ENCODE measurements at regions not wholly inside any gene's neighbourhood (a gene's known extent, or its start where the extent isn't known, plus 50 kb on each side); places are given as distances from the start of the nearest gene placed in this dataset.

GRCh38 chr1:232393444-232394146 lies 236.3 kb downstream of the SIPA1L2 start:
- Histone ChIP-seq H3K27me3 (ENCODE audit: control insufficient read depth, insufficient read depth, low read length, poor library complexity, severe bottlenecking) (no peaks in the 10 kb centered on the region), H3K9me3 (ENCODE audit: control insufficient read depth, low read length) (no peaks in the 10 kb centered on the region), H3K4me3 (ENCODE audit: insufficient read depth, low read depth, low read length) (no peak overlapping the region), H3K27ac (ENCODE audit: insufficient read depth, low read depth, low read length, poor library complexity, severe bottlenecking) (no peak overlapping the region), H3K36me3 (ENCODE audit: control insufficient read depth, insufficient read depth, low read length) (no peaks in the 10 kb centered on the region), H3K4me1 (ENCODE audit: control insufficient read depth, insufficient read depth, low read length) (no peaks in the 10 kb centered on the region)
- 93 to 94% methylated on average over 5 of the region's 5 CpGs for WGBS, 2 experiments

- no peak overlapping the region for H3K27ac ChIP-seq (ENCODE audit: insufficient read depth, low read depth, low read length, poor library complexity, severe bottlenecking)
- H3K4me1 ChIP-seq (ENCODE audit: control insufficient read depth, insufficient read depth, low read length), result no peaks in the 10 kb centered on the region
- no peak overlapping the region for H3K4me3 ChIP-seq (ENCODE audit: insufficient read depth, low read depth, low read length)
- WGBS, 2 experiments, result 91 to 98% methylated on average over 3 to 4 of the region's 4 CpGs
- H3K9me3 ChIP-seq (ENCODE audit: control insufficient read depth, low read length), result no peaks in the 10 kb centered on the region
- no peaks in the 10 kb centered on the region for H3K36me3 ChIP-seq (ENCODE audit: control insufficient read depth, insufficient read depth, low read length)
- H3K27me3 ChIP-seq (ENCODE audit: control insufficient read depth, insufficient read depth, low read length, poor library complexity, severe bottlenecking), result no peaks in the 10 kb centered on the region
These were observed 236.9 kb downstream of the SIPA1L2 start for GRCh38 chr1:232393010-232393409.

GRCh38 chr1:232390590-232390989 lies 239.3 kb downstream of the SIPA1L2 start:
- H3K9me3 ChIP-seq (ENCODE audit: control insufficient read depth, low read length), result no peaks in the 10 kb centered on the region
- H3K27me3 ChIP-seq (ENCODE audit: control insufficient read depth, insufficient read depth, low read length, poor library complexity, severe bottlenecking), result no peaks in the 10 kb centered on the region
- no peaks in the 10 kb centered on the region for H3K4me1 ChIP-seq (ENCODE audit: control insufficient read depth, insufficient read depth, low read length)
- no peaks in the 10 kb centered on the region for H3K36me3 ChIP-seq (ENCODE audit: control insufficient read depth, insufficient read depth, low read length)
- no peak overlapping the region for H3K4me3 ChIP-seq (ENCODE audit: insufficient read depth, low read depth, low read length)
- 33 to 87% methylated on average over 1 to 3 of the region's 3 CpGs for WGBS, 2 experiments
- H3K27ac ChIP-seq (ENCODE audit: insufficient read depth, low read depth, low read length, poor library complexity, severe bottlenecking), result no peak overlapping the region

- Histone ChIP-seq H3K4me3 (ENCODE audit: insufficient read depth, low read depth, low read length) (no peak overlapping the region), H3K27me3 (ENCODE audit: control insufficient read depth, insufficient read depth, low read length, poor library complexity, severe bottlenecking) (no peaks in the 10 kb centered on the region), H3K9me3 (ENCODE audit: control insufficient read depth, low read length) (no peaks in the 10 kb centered on the region), H3K27ac (ENCODE audit: insufficient read depth, low read depth, low read length, poor library complexity, severe bottlenecking) (no peak overlapping the region), H3K4me1 (ENCODE audit: control insufficient read depth, insufficient read depth, low read length) (no peaks in the 10 kb centered on the region), H3K36me3 (ENCODE audit: control insufficient read depth, insufficient read depth, low read length) (no peaks in the 10 kb centered on the region)
- WGBS, 2 experiments, result 94 to 99% methylated on average over 4 of the region's 4 CpGs
These were observed 240.2 kb downstream of the SIPA1L2 start for GRCh38 chr1:232389744-232390143.

GRCh38 chr1:232388363-232388762 lies 241.6 kb downstream of the SIPA1L2 start:
- WGBS, 2 experiments, result 94 to 97% methylated on average over 3 of the region's 3 CpGs
- no peak overlapping the region for H3K27ac ChIP-seq (ENCODE audit: insufficient read depth, low read depth, low read length, poor library complexity, severe bottlenecking)
- H3K4me3 ChIP-seq (ENCODE audit: insufficient read depth, low read depth, low read length), result no peak overlapping the region
- H3K27me3 ChIP-seq (ENCODE audit: control insufficient read depth, insufficient read depth, low read length, poor library complexity, severe bottlenecking), result no peaks in the 10 kb centered on the region
- no peaks in the 10 kb centered on the region for H3K4me1 ChIP-seq (ENCODE audit: control insufficient read depth, insufficient read depth, low read length)
- no peaks in the 10 kb centered on the region for H3K9me3 ChIP-seq (ENCODE audit: control insufficient read depth, low read length)
- H3K36me3 ChIP-seq (ENCODE audit: control insufficient read depth, insufficient read depth, low read length), result no peaks in the 10 kb centered on the region

GRCh38 chr1:232386721-232387510 lies 243.0 kb downstream of the SIPA1L2 start:
- WGBS, 2 experiments, result 94 to 95% methylated on average over 9 of the region's 9 CpGs
- Histone ChIP-seq H3K4me3 (ENCODE audit: insufficient read depth, low read depth, low read length) (no peak overlapping the region), H3K4me1 (ENCODE audit: control insufficient read depth, insufficient read depth, low read length) (no peaks in the 10 kb centered on the region), H3K9me3 (ENCODE audit: control insufficient read depth, low read length) (no peaks in the 10 kb centered on the region), H3K27ac (ENCODE audit: insufficient read depth, low read depth, low read length, poor library complexity, severe bottlenecking) (no peak overlapping the region), H3K36me3 (ENCODE audit: control insufficient read depth, insufficient read depth, low read length) (no peaks in the 10 kb centered on the region), H3K27me3 (ENCODE audit: control insufficient read depth, insufficient read depth, low read length, poor library complexity, severe bottlenecking) (no peaks in the 10 kb centered on the region)

- Histone ChIP-seq H3K36me3 (ENCODE audit: control insufficient read depth, insufficient read depth, low read length) (no peaks in the 10 kb centered on the region), H3K4me3 (ENCODE audit: insufficient read depth, low read depth, low read length) (no peak overlapping the region), H3K4me1 (ENCODE audit: control insufficient read depth, insufficient read depth, low read length) (no peaks in the 10 kb centered on the region), H3K27me3 (ENCODE audit: control insufficient read depth, insufficient read depth, low read length, poor library complexity, severe bottlenecking) (no peaks in the 10 kb centered on the region), H3K9me3 (ENCODE audit: control insufficient read depth, low read length) (no peaks in the 10 kb centered on the region), H3K27ac (ENCODE audit: insufficient read depth, low read depth, low read length, poor library complexity, severe bottlenecking) (no peak overlapping the region)
- 87 to 91% methylated on average over 9 of the region's 9 CpGs for WGBS, 2 experiments
These were observed 243.6 kb downstream of the SIPA1L2 start for GRCh38 chr1:232386294-232386693.

GRCh38 chr1:232385221-232385620 lies 244.7 kb downstream of the SIPA1L2 start:
- H3K27me3 ChIP-seq (ENCODE audit: control insufficient read depth, insufficient read depth, low read length, poor library complexity, severe bottlenecking), result no peaks in the 10 kb centered on the region
- H3K27ac ChIP-seq (ENCODE audit: insufficient read depth, low read depth, low read length, poor library complexity, severe bottlenecking), result no peak overlapping the region
- no peaks in the 10 kb centered on the region for H3K36me3 ChIP-seq (ENCODE audit: control insufficient read depth, insufficient read depth, low read length)
- H3K4me1 ChIP-seq (ENCODE audit: control insufficient read depth, insufficient read depth, low read length), result no peaks in the 10 kb centered on the region
- H3K4me3 ChIP-seq (ENCODE audit: insufficient read depth, low read depth, low read length), result no peak overlapping the region
- H3K9me3 ChIP-seq (ENCODE audit: control insufficient read depth, low read length), result no peaks in the 10 kb centered on the region
- WGBS, 2 experiments, result 88 to 91% methylated on average over 10 of the region's 10 CpGs

- Histone ChIP-seq H3K36me3 (ENCODE audit: control insufficient read depth, insufficient read depth, low read length) (no peaks in the 10 kb centered on the region), H3K4me3 (ENCODE audit: insufficient read depth, low read depth, low read length) (no peak overlapping the region), H3K4me1 (ENCODE audit: control insufficient read depth, insufficient read depth, low read length) (no peaks in the 10 kb centered on the region), H3K27ac (ENCODE audit: insufficient read depth, low read depth, low read length, poor library complexity, severe bottlenecking) (no peak overlapping the region), H3K27me3 (ENCODE audit: control insufficient read depth, insufficient read depth, low read length, poor library complexity, severe bottlenecking) (no peaks in the 10 kb centered on the region), H3K9me3 (ENCODE audit: control insufficient read depth, low read length) (no peaks in the 10 kb centered on the region)
- 93 to 94% methylated on average over 4 of the region's 4 CpGs for whole genome bisulfite sequencing, 2 experiments
These were observed 245.6 kb downstream of the SIPA1L2 start for GRCh38 chr1:232384171-232384883.

- H3K27me3 ChIP-seq (ENCODE audit: control insufficient read depth, insufficient read depth, low read length, poor library complexity, severe bottlenecking), result no peaks in the 10 kb centered on the region
- no peaks in the 10 kb centered on the region for H3K4me1 ChIP-seq (ENCODE audit: control insufficient read depth, insufficient read depth, low read length)
- no peaks in the 10 kb centered on the region for H3K36me3 ChIP-seq (ENCODE audit: control insufficient read depth, insufficient read depth, low read length)
- no peak overlapping the region for H3K4me3 ChIP-seq (ENCODE audit: insufficient read depth, low read depth, low read length)
- H3K9me3 ChIP-seq (ENCODE audit: control insufficient read depth, low read length), result no peaks in the 10 kb centered on the region
- H3K27ac ChIP-seq (ENCODE audit: insufficient read depth, low read depth, low read length, poor library complexity, severe bottlenecking), result no peak overlapping the region
- WGBS, 2 experiments, result 90 to 95% methylated on average over 13 of the region's 13 CpGs
These were observed 246.3 kb downstream of the SIPA1L2 start for GRCh38 chr1:232383455-232384123.
